ENCODE measurements at regions not wholly inside any gene's neighbourhood (a gene's known extent, or its start where the extent isn't known, plus 50 kb on each side); places are given as distances from the start of the nearest gene placed in this dataset.

DNA sequence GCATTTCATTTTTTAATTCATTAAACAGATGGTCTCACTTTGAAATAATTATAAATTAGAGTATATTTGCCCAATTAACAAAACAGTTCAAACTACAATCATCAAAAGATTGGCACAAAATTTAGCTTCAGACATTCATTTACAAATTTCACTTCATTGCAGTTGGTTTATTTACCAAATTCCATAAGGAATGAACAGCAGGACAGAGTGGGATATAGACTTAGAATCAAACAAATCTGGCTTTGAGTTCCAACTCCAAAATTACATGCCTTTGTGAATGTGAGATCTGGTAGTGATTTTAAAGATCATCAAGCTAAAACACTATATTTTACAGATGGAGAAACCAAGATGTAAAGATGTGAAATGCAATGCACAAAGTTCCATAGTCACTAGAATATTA, 310.7 kb upstream of the CNTN5 start:
- no peak overlapping the region for H2BK20ac ChIP-seq (ENCODE audit: low read depth, low read length, poor library complexity, severe bottlenecking)
- no peak overlapping the region for H2AFZ ChIP-seq (ENCODE audit: low read length)
- no peak overlapping the region for H4K8ac ChIP-seq (replicated peaks; ENCODE audit: insufficient read length, low read depth, low read length)
- H2BK15ac ChIP-seq (ENCODE audit: low read depth, low read length), result no peak overlapping the region
- H3T11ph ChIP-seq (ENCODE audit: low read length), result no peak overlapping the region
- H3K4me2 ChIP-seq (ENCODE audit: insufficient read depth, insufficient read length, low read length), result no peak overlapping the region
- H4K5ac ChIP-seq (ENCODE audit: insufficient read length, low read depth, low read length), result no peak overlapping the region
- no peaks in the 10 kb centered on the region for H3K9me3 ChIP-seq (ENCODE audit: control insufficient read depth, low read depth, low read length)
- no peaks in the 10 kb centered on the region for H3K4me1 ChIP-seq (ENCODE audit: insufficient read depth, low read length)
- H3K4ac ChIP-seq (ENCODE audit: low read depth, low read length), result no peak overlapping the region
- no peaks in the 10 kb centered on the region for H3K4me1 Mint-ChIP-seq
- H2BK120ac ChIP-seq (ENCODE audit: low read depth, low read length, poor library complexity, severe bottlenecking), result no peak overlapping the region
- no peak for DNase-seq
- no peaks in the 10 kb centered on the region for H3K27me3 ChIP-seq (ENCODE audit: insufficient read depth, low read length)
- no peaks in the 10 kb centered on the region for H3K27me3 Mint-ChIP-seq (ENCODE audit: low read depth)
- H3K18ac ChIP-seq (ENCODE audit: insufficient read length, low read depth, low read length), result no peak overlapping the region
- no peak overlapping the region for H3K56ac ChIP-seq (ENCODE audit: insufficient read length, low read depth, low read length)
- H2BK12ac ChIP-seq (ENCODE audit: insufficient read length, low read depth, low read length), result no peak overlapping the region
- no peak overlapping the region for H3K27ac ChIP-seq (ENCODE audit: insufficient read length, low read depth, low read length)
- no peak overlapping the region for H3K14ac ChIP-seq (ENCODE audit: insufficient read depth, low read length)
- peaks cover 10 to 20% (median 10%) of the 10 kb centered on the region in 3 experiments; a peak in 4 of 7 replicates for H3K36me3 Mint-ChIP-seq (ENCODE audit: insufficient read depth in 1 of 3, low read depth in 3 of 3)
- no peaks in the 10 kb centered on the region for H3K79me2 ChIP-seq (ENCODE audit: insufficient read depth, low read length)
- H4K91ac ChIP-seq (ENCODE audit: insufficient read length, low read depth, low read length), result no peak overlapping the region
- TF ChIP-seq, protein P1, sequence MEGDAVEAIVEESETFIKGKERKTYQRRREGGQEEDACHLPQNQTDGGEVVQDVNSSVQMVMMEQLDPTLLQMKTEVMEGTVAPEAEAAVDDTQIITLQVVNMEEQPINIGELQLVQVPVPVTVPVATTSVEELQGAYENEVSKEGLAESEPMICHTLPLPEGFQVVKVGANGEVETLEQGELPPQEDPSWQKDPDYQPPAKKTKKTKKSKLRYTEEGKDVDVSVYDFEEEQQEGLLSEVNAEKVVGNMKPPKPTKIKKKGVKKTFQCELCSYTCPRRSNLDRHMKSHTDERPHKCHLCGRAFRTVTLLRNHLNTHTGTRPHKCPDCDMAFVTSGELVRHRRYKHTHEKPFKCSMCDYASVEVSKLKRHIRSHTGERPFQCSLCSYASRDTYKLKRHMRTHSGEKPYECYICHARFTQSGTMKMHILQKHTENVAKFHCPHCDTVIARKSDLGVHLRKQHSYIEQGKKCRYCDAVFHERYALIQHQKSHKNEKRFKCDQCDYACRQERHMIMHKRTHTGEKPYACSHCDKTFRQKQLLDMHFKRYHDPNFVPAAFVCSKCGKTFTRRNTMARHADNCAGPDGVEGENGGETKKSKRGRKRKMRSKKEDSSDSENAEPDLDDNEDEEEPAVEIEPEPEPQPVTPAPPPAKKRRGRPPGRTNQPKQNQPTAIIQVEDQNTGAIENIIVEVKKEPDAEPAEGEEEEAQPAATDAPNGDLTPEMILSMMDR (conservative IDR thresholded peaks at IDR 0.05), result no peak
- no peaks in the 10 kb centered on the region for H4K20me1 ChIP-seq (ENCODE audit: control insufficient read depth, insufficient read depth, insufficient read length)
- H3K23ac ChIP-seq (ENCODE audit: insufficient read length, low read depth, low read length), result no peak overlapping the region
- no peak overlapping the region for H2BK5ac ChIP-seq (ENCODE audit: insufficient read length, low read length)
- H3K27ac Mint-ChIP-seq, result no peak overlapping the region
- H3K23me2 ChIP-seq (ENCODE audit: insufficient read length, low read depth, low read length, poor library complexity, severe bottlenecking), result no peaks in the 10 kb centered on the region
- peaks cover 22% of the 10 kb centered on the region in 2 experiments for H3K9me3 Mint-ChIP-seq
- H3K9ac ChIP-seq (ENCODE audit: extremely low read depth, insufficient read length, low read length), result no peak overlapping the region
- no peak overlapping the region for H3K4me3 Mint-ChIP-seq
- H3K79me1 ChIP-seq (ENCODE audit: insufficient read depth, low read depth, low read length, poor library complexity, severe bottlenecking), result no peaks in the 10 kb centered on the region
- H2AK5ac ChIP-seq (ENCODE audit: insufficient read length, low read length), result no peak overlapping the region
